C1 segment of cervical spinal cord (tissue), 14 donors: ENCODE measurements at regions not wholly inside any gene's neighbourhood (a gene's known extent, or its start where the extent isn't known, plus 50 kb on each side); places are given as distances from the start of the nearest gene placed in this dataset.

Experiments
- DNase-seq, 14 donors: peaks; one replicate each; lab custom pipeline; 2025; lab: John Stamatoyannopoulos, UW

GRCh38 chr11:115939104-115939730 is 435.0 kb upstream of the CADM1 start:
- DNase-seq = no peak

- DNase-seq = no peak
These were observed 429.3 kb upstream of the CADM1 start for GRCh38 chr11:115933564-115933963.

GRCh38 chr11:115931548-115932083 is 427.4 kb upstream of the CADM1 start:
- DNase-seq = no peak

- DNase-seq = peak in 4 of 14 donors; percentile 9 to 46 (median 28)
These were observed 426.8 kb upstream of the CADM1 start for GRCh38 chr11:115930886-115931547.

- DNase-seq = peak in 1 of 14 donors; percentile 7
These were observed 426.1 kb upstream of the CADM1 start for GRCh38 chr11:115930291-115930690.

GRCh38 chr11:115929618-115930129 is 425.5 kb upstream of the CADM1 start:
- no peak for DNase-seq

GRCh38 chr11:115928811-115929210 is 424.6 kb upstream of the CADM1 start:
- no peak for DNase-seq

GRCh38 chr11:115927823-115928329 is 423.7 kb upstream of the CADM1 start:
- no peak for DNase-seq

GRCh38 chr11:115926601-115927000 is 422.4 kb upstream of the CADM1 start:
- no peak for DNase-seq

GRCh38 chr11:115926138-115926537 is 421.9 kb upstream of the CADM1 start:
- DNase-seq = no peak

GRCh38 chr11:115925568-115926090 is 421.4 kb upstream of the CADM1 start:
- DNase-seq = no peak

GRCh38 chr11:115924744-115925567 is 420.7 kb upstream of the CADM1 start:
- no peak for DNase-seq

- no peak for DNase-seq
These were observed 418.7 kb upstream of the CADM1 start for GRCh38 chr11:115922876-115923275.

- no peak for DNase-seq
These were observed 417.8 kb upstream of the CADM1 start for GRCh38 chr11:115921986-115922385.

- no peak for DNase-seq
These were observed 417.3 kb upstream of the CADM1 start for GRCh38 chr11:115921540-115921939.

- DNase-seq = no peak
These were observed 416.7 kb upstream of the CADM1 start for GRCh38 chr11:115920841-115921480.

- no peak for DNase-seq
These were observed 415.9 kb upstream of the CADM1 start for GRCh38 chr11:115920092-115920461.

- no peak for DNase-seq
These were observed 415.3 kb upstream of the CADM1 start for GRCh38 chr11:115919341-115920091.

- no peak for DNase-seq
These were observed 414.4 kb upstream of the CADM1 start for GRCh38 chr11:115918576-115918975.

GRCh38 chr11:115916608-115917007 is 412.4 kb upstream of the CADM1 start:
- peak in 1 of 14 donors; percentile 23 for DNase-seq
